Psoas muscle (tissue), 7 donors: ENCODE measurements at regions not wholly inside any gene's neighbourhood (a gene's known extent, or its start where the extent isn't known, plus 50 kb on each side); places are given as distances from the start of the nearest gene placed in this dataset.

Experiments used
- ATAC-seq, 4 donors: fragments of 200-7000 bp; cut with Tn5 transposase; one replicate each; pipeline ENCODE4 v1.9.1; 2020; ENCODE audit warnings: moderate library complexity in 3 of 4, mild to moderate bottlenecking in 2 of 4
- DNase-seq, 2 donors: peaks; one replicate each; pipeline ENCODE4 v3.0.0-alpha.2; 2020
- H3K27ac ChIP-seq: fragments of 200-600 bp; one replicate; pipeline ENCODE4 v1.8.0; 2022
- H3K27me3 ChIP-seq, 3 donors: fragments of 200-600 bp in 1 of 3; one replicate each; pipeline versions ENCODE4 v1.6.1 to v1.8.0; 2013 to 2022; ENCODE audit warnings: low read length in 2 of 3, mild to moderate bottlenecking in 2 of 3, moderate library complexity in 1 of 3; ENCODE audit not compliant: insufficient read depth in 3 of 3
- H3K36me3 ChIP-seq, 2 donors: fragments of 200-600 bp in 1 of 2; one replicate each; pipeline versions ENCODE4 v1.6.1 to v1.8.0; 2013 to 2022; ENCODE audit warnings: low read depth in 1 of 2, mild to moderate bottlenecking in 1 of 2, moderate library complexity in 1 of 2; ENCODE audit not compliant: insufficient read depth in 1 of 2
- H3K4me1 ChIP-seq: fragments of 200-600 bp; one replicate; pipeline ENCODE4 v1.8.0; 2022
- H3K4me3 ChIP-seq: fragments of 200-600 bp; one replicate; pipeline ENCODE4 v1.8.0; 2022; ENCODE audit warnings: mild to moderate bottlenecking
- H3K9me3 ChIP-seq: fragments of 200-600 bp; one replicate; pipeline ENCODE4 v1.8.0; 2022
- CTCF ChIP-seq: fragments of 200-600 bp; IDR thresholded peaks from one replicate; pipeline ENCODE4 v1.8.0; 2022; ENCODE audit warnings: antibody characterized with exemption
- WGBS, 3 donors: extraction: QIAGEN DNeasy Blood & Tissue Kit; methylation state at CpG; one replicate each; pipeline versions ENCODE4 v1.1.6 to v1.1.7; 2013; 5-methylcytosine and 5-hydroxymethylcytosine counted together
- intact Hi-C, 2 donors: fragments of 100-400 bp; cut with DNase I; formaldehyde crosslinking; loops; one replicate each; pipeline versions ENCODE4 v1.11.0 to v1.14.2; 2022
- donor health status: healthy with polysubstance abuse.
- donor health status: DM: no; HTN: no; CAD: no; lungs with moderate emphysema.
- donor health status: Bipolar disorder and iron deficiency.
- donor health status: healthy.
- donor health status: DM: yes; HTN: yes; CAD: no.
- donor health status: DM: no; HTN: no; CAD: no.
- donor health status: DM: yes; HTN: yes; CAD: no.

GRCh38 chr14:62123961-62124360, 361.7 kb downstream of the SNAPC1 start:
- no peak for ATAC-seq
- no peak for TF ChIP-seq CTCF
- Histone ChIP-seq H3K4me1 (no peaks in the 10 kb centered on the region), H3K27ac (no peak overlapping the region), H3K36me3 (no peaks in the 10 kb centered on the region), H3K9me3 (no peaks in the 10 kb centered on the region), H3K27me3 (peaks cover 0 to 44% (median 20%) of the 10 kb centered on the region in 3 donors), H3K4me3 (no peak overlapping the region)
- 41 to 84% (median 71%) methylated on average over 2 of the region's 2 CpGs for WGBS, 3 donors
- DNase-seq, result no peak
- intact Hi-C loops, result loop anchor here in 1 of 2 donors (10.0 kb wide), 2 partner anchors 229 to 659 kb away; no protein-coding TSS in a partner anchor

GRCh38 chr14:62125793-62126192, 363.6 kb downstream of the SNAPC1 start:
- Histone ChIP-seq H3K27me3 (peaks cover 0 to 26% (median 18%) of the 10 kb centered on the region in 3 donors), H3K9me3 (no peaks in the 10 kb centered on the region), H3K4me3 (no peak overlapping the region), H3K4me1 (no peaks in the 10 kb centered on the region), H3K36me3 (no peaks in the 10 kb centered on the region), H3K27ac (no peak overlapping the region)
- TF ChIP-seq CTCF, result no peak
- intact Hi-C loops, result loop anchor here (5.0 to 10.0 kb wide), 3 partner anchors 231 to 663 kb away; no protein-coding TSS in a partner anchor
- no peak for ATAC-seq
- no peak for DNase-seq

GRCh38 chr14:62126879-62127478, 364.8 kb downstream of the SNAPC1 start:
- no peak overlapping the region for H3K4me3 ChIP-seq
- ATAC-seq, result peak in 1 of 4 donors; percentile 61
- H3K9me3 ChIP-seq, result no peaks in the 10 kb centered on the region
- no peak for DNase-seq
- 11 to 14% (median 13%) methylated on average over 7 of the region's 7 CpGs for WGBS, 3 donors
- no peaks in the 10 kb centered on the region for H3K36me3 ChIP-seq
- H3K27ac ChIP-seq, result no peak overlapping the region
- peak; percentile 69 for TF ChIP-seq CTCF
- intact Hi-C loops, result loop anchor here (5.0 to 10.0 kb wide), 3 partner anchors 232 to 665 kb away; no protein-coding TSS in a partner anchor
- no peaks in the 10 kb centered on the region for H3K4me1 ChIP-seq
- H3K27me3 ChIP-seq, result peaks cover 0 to 20% (median 7%) of the 10 kb centered on the region in 3 donors

- no peak for TF ChIP-seq CTCF
- DNase-seq, result no peak
- intact Hi-C loops, result no loop called here
- no peak overlapping the region for H3K27ac ChIP-seq
- no peaks in the 10 kb centered on the region for H3K4me1 ChIP-seq
- no peak for ATAC-seq
- H3K9me3 ChIP-seq, result no peaks in the 10 kb centered on the region
- no peak overlapping the region for H3K4me3 ChIP-seq
- H3K27me3 ChIP-seq, result peaks cover 0 to 7% (median 0%) of the 10 kb centered on the region in 3 donors
- no peaks in the 10 kb centered on the region for H3K36me3 ChIP-seq
- WGBS, 3 donors, result 75 to 76% (median 75%) methylated on average over 4 of the region's 4 CpGs
Measured at GRCh38 chr14:62130441-62130840, 368.2 kb downstream of the SNAPC1 start.
